Stromal cell of bone marrow (primary cell): ENCODE measurements at regions not wholly inside any gene's neighbourhood (a gene's known extent, or its start where the extent isn't known, plus 50 kb on each side); places are given as distances from the start of the nearest gene placed in this dataset.
"Not testable (repeated sequence)": the region's sequence is repeated elsewhere in the genome, so short reads cannot be mapped to it uniquely, and the experiment has no call there.

ENCODE experiments used
- DNase-seq: peaks from one replicate; pipeline ENCODE4 v3.0.0-alpha.2; 2012; ENCODE audit warnings: low read depth

DNA sequence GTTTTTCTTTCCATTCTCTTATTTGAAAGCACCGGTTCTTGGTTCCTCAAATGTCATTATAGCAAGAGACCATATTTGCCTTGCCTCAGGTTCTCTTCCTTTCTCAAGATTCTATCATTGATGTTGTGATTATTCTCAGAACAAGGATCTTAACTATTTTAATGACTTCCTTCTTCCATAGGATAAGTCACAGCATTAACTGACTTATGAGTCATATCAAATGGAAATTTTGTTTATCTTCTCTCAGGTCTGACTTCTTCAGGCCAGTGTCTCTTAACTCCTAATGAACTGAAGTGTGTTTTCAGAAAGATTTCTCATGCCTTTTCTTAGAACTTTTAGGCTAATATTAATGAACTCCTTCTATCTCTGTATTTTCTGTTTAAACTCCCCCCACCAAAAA lies 794.6 kb upstream of the LRRN3 start:
- no peak for DNase-seq

DNA sequence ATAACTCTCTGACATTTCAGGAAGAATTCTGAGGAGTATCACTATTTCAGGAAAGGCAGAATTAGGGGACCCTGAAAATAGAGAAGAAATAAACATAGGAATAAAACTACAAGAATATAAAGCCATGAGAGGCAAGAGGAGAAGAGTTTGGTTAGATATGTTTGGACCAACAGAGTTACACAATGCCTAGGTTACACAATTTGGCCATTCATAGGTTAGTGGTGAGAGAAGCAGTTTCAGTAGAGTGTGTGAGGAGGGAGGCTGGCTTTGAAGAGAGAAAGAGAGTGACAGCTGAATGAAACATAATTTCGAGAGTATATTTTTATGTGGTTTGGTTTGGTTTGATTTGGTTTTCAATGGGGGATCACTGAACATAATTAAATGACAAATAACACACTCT lies 783.2 kb upstream of the LRRN3 start:
- DNase-seq: no peak

DNA sequence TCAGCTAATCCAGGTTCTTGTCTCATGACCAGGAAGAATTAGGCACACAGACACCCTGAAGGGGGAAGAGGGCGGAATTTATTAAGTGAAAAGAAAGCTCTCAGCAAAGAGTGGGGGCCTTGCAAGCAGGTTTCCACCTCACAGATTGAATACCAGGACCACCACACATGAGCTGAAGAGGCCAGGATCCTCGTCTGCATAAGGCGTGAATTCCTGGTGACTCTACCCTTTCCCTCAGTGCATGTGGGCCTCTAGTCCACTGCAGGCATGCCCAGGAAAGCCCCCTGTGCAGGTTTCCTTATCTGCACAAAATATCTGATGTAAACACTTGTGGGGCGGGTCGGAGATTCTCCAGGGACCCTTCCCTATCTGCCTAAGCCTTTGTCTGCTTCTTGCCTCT lies 782.1 kb upstream of the LRRN3 start:
- DNase-seq: no peak

DNA sequence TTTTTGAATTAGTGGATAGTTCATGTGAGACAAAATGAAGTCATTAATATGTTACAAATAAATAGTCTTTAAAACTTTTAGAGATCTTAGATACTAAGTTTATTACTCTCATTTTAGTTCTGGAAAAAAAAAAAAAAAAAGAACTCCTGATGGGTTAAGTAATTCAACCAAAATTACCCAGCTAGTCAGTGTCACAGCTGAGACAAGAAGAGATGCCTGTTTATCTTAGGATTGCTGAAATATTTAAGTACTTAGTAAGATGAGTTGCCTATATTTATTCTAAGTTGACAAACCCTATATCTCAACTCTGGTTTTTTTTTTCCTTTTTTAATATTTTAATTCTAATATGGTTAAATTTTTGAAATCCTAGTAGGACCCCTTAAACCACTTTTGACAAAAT lies 781.0 kb upstream of the LRRN3 start:
- DNase-seq: no peak

DNA sequence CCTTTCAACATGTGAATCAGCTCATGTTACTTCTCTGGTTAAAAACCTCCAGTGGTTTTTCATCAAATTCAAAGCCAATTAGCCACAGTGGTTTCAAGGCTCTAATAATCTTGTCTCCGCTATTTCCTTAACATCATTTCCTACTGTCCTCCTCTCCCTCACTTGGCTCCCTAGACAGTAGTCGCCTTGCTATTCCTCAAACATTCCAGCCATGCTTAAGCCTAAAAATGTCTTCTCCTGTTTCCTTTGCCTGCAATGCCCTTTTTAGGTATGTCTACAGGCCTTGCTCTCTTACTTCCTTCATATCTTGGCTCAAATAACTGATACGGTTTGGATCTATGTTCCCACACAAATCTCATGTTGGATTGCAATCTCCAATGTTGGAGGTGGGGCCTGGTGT lies 779.4 kb upstream of the LRRN3 start:
- no peak for DNase-seq

DNA sequence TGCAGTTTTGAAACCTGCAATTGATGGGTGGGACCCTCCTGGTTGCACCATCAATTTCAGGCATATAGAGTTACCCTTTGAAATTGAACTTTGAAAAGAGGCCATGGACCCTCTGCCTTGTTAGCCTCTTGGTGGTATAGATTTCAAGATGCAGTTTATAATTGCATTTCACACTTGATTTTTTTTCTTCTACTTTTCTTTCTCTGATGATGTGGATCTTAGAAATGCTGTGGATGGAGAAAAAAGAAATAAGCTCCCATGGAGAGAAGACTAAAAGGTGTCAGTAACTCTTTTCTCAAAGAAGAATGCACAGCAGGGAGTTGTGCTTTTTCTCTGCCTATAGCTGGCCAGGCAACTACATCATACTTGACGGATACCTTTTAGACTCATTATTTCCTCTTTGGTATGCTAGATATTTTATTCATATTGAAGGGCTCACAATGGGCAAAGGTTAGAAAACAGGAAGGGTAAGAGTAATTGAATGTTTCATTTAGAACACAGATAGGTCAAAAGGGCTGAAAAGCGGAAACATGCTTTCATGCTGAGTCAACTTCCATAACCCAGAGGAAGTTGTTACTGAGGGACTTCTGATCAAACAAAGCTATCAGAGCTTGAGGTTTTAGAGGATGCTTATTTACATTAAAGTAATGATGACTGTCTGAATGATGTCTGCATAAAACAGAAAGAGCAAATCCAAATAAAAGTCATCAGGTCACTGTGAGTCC lies 773.2 kb upstream of the LRRN3 start:
- DNase-seq: no peak

DNA sequence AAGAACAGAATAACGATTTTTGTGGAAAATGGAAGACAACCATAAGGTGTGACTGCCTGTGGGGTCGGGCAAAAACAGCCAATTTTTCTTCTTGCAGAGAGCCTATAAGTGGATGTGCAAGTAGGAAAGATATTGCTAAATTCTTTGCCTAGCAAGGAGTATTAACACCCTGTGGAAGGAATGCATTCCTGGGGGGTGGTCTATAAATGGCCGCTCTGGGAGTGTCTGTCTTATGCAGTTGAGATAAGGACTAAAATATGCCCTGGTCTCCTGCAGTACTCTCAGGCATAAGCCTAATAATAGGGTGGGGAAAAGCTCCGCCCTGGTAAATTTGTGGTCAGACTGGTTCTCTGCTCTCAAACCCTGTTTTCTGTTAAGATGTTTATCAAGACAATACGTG lies 770.6 kb upstream of the LRRN3 start:
- not testable (repeated sequence) for DNase-seq

DNA sequence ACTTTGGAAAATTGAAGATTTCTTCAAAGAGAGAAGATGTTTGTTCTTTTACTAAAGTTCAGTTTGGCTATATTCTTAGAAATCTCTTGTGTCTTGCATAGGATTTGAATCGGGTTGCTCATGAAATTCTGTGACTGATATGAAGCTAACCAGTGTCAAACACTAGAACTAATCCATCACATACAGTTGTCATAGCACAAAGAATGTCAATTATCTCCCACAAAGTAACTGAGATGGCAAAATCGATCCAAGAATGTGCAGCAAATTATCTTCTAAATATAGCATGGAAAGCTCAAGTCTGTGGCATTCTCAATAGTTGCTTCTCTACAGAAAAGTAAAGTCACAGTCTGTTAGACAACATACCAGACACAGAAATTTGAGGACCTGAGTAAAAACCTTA lies 768.1 kb upstream of the LRRN3 start:
- no peak for DNase-seq

DNA sequence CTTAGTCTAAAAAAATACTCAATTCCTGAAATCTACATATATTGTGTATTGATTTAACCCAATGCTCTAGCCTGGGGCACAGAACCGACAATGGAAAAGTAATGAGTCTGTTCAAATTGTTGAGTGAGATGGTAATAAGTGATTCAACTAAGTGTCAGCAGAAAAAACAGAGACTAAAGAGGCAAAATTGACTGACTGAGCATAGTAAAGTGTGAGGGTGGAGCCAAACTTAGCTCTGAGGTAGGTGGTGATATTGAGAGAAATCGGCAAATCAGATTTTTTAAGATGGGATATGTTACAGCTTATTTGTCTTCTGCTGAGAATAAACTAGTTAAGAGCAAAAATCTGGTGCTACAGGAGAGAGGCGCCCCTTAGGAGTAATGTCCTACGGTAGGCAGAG lies 764.0 kb upstream of the LRRN3 start:
- no peak for DNase-seq

DNA sequence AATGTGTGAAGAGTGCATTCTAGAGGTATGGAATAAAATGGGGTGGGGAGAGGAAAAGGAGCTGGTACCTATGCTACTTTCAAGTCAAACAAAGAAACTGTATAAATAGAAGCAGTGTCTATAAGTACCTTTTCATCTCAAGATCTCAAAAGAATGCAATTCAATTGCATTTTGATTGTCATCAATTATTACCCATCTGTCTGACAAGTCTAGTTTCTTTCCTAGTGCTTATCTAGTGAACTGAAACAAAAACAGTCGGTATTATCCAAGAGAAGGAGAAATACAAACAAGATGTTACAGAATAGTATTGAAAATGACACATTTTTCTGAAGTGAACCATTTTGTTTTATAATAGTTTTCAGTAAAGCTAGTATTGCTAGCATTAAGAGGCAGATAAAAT lies 754.5 kb upstream of the LRRN3 start:
- no peak for DNase-seq

DNA sequence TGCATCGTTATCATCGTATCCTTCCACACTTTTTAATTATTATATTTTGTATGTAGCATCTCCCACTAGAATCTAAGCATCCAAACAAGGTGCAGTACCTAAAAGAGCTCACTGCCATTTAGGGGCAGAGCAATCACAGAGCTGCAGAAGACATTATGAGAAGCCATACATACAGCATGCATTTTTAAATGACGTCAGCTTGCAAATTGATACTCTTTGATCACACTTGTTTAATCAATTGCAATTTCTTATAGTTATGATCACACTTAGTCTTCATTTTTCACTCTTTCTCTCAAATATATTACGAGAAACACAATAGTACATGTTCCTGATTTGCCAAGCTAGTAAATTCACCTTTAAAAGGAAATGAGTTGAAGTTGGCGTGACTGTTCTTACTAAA lies 753.3 kb upstream of the LRRN3 start:
- DNase-seq: no peak

DNA sequence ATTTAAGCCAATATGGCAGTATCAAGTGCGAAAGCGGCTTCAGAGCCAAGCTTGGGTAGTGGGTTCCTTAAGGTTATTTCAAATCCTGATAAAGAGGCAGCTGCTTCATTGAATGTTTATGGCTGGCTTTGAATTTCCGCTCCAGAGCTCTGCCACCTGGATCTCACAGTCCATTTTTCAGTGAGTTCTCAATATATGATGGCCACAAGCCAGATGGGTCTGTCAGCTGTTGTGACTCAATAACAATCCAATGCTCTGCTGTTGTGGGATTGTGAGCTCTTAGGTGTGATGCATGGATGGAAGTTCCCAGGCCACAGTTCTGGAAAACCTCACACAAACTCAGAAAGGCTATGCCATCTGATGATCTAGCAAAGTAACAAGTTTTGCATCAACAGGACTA lies 743.8 kb upstream of the LRRN3 start:
- DNase-seq: no peak

DNA sequence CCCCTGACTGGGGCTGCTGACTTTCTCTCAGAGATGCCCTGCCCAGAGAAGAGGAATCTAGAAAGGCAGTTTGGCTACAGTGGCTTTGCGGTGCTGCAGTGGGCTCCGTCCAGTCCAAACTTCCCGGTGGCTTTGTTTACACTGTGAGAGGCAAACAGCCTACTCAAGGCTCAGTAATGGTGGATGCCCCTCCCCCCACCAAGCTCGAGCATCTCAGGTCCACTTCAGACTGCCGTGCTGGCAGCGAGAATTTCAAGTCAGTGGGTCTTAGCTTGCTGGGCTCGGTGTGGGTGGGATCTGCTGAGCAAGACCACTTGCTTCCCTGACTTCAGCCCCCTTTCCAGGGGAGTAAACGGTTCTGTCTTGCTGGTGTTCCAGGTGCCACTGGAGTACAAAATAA lies 734.5 kb upstream of the LRRN3 start:
- no peak for DNase-seq

DNA sequence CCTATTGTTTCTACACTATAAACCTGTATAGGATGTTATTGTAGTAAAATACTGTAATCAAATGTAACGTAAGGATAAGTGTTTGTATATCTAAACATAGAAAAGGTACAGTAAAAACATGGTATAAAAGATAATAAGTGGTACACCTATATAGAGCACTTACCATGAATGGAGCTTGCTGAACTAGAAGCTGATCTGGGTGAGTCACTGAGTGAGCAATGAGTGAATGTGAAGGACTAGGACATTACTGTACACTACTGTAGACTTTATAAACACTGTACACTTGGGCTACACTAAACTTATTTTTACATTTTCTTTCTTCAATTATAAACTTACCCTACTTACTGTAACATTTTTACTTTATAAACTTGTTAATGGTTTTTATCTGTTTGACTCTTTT lies 732.9 kb upstream of the LRRN3 start:
- no peak for DNase-seq

DNA sequence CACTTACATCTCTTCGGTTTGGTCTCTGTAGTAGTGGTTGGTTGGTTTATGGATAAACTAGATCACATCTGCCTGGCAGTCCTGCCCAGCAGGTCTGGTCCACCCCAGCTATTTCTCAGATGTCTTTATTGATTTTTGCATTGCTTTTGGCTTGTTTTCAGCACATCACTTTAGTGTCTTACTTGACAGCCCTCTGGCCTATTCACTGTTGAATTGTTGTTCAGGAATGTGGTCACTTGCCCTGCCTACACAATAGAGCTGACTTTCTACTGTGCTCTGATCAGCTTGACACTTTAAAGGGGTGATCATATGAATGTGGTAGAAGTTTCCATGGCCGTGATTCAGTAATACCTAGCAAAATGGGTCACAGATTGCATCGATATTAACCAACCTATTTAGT lies 719.2 kb upstream of the LRRN3 start:
- DNase-seq: no peak

DNA sequence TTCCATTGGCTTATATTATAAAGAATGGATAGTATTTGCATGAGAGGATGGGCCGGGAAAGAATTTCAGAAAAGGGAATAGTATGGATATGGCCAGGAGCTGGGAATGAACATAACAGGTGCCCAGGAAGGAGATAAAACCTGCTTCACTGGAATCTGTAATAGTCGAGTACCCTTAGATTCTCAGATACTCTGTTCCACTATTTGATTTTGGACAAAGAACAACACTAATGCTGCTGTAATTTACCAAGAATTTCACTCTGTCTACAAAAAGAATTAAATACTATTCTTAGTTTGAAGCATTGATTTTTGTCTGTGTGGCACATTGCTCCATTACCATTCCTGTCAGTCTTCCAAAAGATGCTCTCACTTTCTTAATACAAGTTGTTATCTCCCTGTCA lies 718.2 kb upstream of the LRRN3 start:
- DNase-seq: no peak

DNA sequence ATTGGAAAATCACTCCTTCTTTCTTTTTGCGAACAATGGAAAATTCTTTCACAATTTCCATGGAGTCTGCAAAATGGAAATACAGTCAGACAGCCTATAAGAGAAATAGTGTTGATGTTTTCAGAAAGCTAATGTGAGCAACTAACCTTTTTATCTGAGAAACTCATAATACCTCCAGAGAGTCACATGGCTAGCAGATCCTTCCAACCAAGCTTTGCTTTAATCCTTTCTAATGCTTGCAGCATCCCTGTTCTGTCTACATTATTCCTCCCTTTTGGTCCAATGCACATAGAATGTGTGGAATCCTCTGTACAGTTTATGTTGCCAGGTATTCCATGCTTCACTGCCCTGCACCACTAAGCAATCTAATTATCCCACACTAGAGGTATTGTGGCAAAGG lies 717.5 kb upstream of the LRRN3 start:
- no peak for DNase-seq

DNA sequence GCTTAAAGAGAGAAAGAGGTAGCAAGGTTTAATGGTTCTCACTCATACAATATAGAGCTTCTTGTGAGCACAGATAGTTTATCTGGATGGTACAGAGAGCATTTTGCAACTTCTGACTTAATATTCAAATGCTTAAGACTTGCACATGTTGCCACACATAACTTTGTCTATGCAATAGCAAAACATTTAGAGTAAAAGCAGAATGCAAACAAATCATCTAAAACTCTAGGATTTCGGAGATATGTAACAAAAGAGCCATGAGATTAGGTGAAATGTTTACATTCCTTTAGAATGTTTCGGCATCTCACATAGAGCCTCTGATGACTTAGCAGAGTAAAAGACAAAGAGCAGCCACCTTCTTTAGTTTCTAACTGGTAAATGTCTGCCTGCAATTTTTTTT lies 717.1 kb upstream of the LRRN3 start:
- DNase-seq: no peak

DNA sequence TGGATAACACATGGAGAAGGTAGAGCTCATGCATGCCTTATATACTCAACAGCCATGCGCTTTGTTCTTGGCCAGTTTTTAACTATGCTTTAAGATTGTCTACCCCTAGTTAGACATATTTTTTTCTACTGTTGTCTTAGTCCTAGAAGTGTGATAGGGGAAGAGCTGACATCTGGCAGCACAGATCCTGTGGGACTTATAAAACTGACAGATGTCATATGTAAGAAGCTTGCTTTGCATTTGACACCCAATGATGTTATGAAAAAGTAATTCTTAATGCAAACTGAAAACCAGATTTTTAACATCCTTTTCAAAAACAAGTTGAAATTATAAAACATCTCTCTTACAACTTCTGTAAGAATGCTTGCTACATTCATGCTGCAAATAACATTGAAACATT lies 715.9 kb upstream of the LRRN3 start:
- DNase-seq: no peak

DNA sequence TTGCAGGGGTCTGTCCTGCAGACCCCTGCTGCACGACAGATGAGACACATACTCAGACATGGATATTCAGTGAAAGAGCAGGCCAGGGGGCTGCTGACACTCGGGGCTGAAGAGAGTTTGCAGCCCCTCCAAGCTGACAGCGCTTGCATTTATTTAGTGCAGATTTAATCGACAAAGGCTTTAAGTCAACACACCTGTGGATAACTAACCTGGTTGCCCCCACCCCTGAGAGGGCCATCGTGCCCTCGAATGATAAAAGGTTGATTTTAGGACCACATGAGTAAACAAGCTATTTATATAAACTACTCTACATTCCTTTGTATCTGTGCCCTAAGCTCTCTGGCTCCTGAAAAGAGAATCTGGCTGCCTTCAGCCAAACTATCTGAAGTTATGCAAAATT lies 708.2 kb upstream of the LRRN3 start:
- DNase-seq: no peak

DNA sequence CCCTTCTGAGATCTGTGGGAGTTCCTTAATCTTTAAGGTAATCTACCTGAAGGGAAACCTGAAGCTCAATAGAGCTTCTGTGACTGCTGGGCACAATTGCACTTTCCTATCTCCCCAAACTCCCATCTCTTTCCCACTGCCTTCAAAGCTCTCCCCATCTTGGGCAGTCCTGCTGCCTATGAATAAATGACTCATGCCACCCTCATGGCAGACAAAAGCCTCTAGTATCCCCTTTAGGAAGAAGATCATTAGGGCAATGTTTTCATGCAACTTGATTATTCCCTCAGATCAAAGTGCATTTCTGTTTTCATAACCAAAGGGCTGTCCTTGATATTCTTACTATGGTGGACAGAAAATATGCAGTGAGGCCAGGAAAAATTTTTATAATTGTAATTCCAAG lies 704.9 kb upstream of the LRRN3 start:
- DNase-seq: no peak

DNA sequence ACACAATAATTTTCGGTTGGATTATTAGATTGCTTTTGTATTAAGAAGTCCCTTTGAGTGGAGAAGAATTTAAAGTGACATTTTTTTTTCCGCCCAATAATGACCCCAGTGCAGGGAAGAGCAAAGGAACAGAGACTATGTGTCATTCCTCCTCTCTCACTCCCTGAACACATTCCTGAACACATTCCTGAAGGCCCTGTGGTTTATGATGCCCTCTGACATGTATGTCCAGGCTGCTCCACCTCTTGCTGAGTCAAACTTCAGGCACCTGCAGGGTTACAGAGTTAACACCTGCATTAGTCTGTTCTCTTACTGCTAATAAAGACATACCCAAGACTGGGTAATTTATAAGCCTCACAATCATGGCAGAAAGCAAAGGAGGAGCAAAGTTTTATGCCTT lies 704.0 kb upstream of the LRRN3 start:
- no peak for DNase-seq

DNA sequence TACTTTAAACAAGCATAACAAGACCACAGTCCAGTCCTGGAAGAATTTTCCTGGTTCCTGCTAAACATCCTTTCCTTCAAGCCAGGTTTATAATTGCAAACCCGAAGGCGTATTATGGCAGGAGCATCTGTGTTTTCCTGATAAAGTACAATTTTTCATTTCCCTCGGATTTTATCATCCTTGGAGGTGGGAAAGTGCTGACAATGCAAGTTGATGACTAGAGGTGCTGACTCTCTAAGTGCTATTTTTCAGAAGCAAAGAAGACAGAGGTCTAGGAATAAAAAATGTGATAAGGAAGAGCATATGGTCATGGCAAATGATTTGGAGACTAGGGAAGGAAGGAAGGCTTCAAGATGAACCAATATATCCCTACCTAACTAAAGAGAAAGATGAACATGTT lies 703.2 kb upstream of the LRRN3 start:
- DNase-seq: no peak

DNA sequence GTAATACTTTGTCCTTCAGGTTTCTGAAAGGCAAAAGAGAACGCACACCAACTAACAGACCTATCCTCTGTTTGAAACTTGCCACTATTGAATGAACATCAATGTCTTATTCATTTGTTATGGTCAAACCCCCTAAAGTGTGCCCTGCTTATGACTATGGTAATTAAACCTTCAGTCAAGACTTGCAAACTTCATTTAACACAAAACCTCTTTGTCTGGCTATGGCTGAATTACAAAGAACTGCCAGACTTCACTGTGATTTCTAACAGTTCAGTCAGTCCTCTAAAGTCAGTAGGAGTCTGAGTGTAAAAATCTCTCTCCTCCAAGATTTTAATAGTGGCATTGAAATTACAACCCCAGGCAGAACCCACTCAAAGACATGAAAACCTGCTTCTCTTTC lies 702.5 kb upstream of the LRRN3 start:
- no peak for DNase-seq

DNA sequence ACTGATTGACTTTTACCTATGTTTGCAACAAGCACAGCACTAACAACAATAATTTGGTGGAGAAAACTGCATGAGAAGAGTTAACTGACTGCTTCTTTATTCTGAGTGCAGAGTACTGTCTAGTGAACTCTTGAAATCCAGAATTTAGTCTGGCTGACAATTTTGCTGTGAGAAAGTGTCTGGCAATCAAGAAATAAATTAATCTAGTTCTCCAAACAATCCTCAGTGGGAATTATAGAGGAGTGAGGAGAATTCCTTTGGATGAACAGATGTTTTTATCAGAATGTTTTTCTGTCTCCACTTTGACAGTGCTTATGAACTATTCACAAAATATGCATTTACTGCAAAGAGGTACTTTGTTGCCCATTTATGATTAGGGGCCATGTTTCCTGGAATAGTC lies 694.9 kb upstream of the LRRN3 start:
- DNase-seq: no peak
